GM21825 (cell line): ENCODE measurements at regions not wholly inside any gene's neighbourhood (a gene's known extent, or its start where the extent isn't known, plus 50 kb on each side); places are given as distances from the start of the nearest gene placed in this dataset.

Source experiments
- ATAC-seq: cut with Tn5 transposase; IDR thresholded peaks from one replicate; pipeline ENCODE4 v1.9.1; 2021; ENCODE audit warnings: mild to moderate bottlenecking, moderate library complexity; ENCODE audit not compliant: unreplicated experiment

DNA sequence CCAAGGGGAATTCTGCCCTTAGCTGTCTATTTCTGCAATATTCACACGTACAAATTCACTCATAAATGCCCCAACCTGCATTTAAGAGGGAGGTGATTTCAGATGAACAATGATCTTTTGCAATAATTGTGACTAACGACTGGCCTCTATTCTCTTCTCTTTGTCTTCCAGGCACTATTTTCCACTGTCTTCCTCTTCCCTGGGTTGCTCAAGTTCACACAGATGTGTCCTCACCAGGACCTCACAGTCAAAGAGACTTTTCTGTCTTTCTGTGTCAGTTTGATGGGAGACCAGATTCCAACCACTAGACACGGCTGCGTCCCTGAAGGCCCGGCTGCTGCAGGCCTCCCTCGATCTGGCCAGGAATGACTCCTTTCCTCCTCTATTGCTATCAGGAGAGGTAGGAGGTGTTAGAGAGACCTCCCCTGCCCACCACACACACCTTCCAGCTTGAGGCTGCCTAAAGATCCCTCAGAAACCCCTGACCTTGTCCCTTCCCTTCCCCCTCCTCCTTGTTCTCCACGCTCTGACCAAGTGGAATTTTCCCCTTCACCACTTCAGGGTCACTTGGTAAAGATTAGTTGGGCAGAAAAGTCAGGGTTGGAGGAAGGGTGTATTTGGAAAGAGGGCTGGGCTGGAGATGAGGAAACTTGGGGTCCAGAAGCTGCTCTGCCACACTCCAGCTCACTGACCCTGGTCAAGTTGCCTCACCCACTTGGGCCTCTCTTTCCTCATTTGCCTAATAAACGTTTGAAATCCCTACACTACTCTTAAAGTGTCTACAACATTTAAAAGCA is 109.2 kb upstream of the COPS8 start:
- no peak for ATAC-seq

DNA sequence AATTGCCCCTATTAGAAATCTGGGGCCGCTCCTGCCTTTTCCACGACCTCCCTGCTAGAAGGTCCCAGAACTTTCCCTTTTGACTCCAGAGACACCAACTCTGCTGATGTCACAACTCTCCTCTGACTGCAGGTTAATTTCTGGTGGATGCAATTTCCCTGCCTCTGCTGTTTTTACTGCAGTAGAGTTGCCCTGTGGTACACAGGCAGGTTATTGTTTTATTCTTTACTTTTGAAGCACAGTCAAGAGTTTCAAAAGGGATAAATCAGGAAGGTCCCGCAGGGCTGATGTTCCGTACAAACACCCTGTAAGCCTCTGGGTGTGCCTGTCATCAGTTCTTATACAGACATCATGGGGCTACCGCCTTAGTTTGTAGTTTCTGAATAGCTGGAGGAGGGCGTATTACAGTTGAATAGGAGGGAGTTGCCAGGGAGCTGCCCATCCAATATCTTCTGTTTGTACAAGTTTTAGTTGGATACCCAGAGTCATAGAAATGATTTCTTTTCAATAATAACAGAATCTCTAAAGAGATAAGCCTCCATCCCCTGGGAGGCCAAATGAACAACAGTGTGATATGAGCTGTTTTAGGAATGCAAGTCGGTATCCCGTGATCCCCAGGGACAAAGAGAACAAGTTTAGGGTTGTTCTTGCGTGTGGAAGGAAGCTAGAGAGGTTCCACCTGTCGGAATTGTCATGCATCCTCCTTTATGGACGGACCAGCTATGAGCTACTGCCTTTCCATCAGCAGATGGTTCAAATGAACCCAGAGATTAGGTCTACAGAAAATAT is 108.4 kb upstream of the COPS8 start:
- no peak for ATAC-seq

DNA sequence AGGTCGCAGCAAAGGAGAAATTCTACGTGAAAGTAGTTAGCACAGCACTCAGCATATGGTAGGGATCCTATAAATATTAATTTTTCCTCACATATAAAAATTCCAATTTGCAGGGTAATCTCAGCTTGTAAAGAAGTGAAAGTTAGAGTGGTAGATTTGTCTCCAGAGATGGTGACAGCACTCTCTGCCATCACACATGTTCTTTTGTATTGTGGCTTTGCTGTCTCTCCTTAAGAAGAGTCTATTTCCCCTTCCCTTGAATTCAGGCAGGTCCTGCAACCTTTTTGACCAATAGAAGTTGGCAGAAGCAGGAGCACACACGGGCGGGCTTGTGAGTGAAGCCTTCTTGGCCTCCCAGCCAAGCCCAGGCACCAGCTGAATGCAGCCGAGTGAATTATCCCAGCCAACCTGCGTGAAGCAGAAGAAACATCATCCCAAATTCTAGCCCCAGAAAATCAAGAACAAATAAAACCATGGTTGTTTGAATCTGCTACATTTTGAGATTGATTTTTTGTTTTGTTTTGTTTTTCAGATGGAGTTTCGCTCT is 107.8 kb upstream of the COPS8 start:
- ATAC-seq, result no peak

DNA sequence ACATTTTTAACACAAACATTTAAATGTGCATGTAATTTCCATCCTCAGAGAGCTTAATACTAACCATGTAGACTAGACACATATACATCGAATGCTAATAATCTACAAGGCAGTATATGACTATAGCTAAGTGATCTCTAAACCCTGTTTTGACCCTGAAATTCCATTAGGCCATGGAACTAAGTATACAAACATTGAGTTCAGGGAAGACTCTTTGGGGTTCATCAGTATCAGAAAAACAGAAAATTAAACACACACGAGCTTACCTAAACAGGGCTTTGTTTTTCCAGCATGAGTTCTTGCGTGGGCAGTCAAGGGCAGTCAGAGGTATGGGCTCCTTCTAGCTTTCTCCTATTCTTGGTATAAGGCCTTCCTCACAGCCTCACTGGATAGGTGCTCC is 106.0 kb upstream of the COPS8 start:
- ATAC-seq, result no peak

DNA sequence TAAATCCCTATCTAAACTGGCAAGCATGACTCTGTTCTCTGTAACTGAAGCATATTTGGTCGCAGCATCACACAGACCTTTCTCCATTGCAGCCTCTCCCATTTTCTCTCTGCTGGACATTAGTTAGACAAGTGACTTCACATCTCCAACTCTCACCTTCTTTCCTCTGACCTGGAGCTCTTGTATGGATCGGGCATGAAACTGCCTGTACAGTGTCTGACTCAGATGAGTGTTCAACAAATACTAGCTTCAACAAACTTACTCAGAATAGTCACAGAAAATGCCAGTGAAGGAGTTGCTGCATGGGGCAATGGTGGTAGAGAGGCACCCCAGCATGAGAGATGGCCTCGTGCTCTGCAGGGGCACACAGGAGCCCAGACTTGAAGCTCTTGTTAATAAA is 104.7 kb upstream of the COPS8 start:
- ATAC-seq, result no peak

DNA sequence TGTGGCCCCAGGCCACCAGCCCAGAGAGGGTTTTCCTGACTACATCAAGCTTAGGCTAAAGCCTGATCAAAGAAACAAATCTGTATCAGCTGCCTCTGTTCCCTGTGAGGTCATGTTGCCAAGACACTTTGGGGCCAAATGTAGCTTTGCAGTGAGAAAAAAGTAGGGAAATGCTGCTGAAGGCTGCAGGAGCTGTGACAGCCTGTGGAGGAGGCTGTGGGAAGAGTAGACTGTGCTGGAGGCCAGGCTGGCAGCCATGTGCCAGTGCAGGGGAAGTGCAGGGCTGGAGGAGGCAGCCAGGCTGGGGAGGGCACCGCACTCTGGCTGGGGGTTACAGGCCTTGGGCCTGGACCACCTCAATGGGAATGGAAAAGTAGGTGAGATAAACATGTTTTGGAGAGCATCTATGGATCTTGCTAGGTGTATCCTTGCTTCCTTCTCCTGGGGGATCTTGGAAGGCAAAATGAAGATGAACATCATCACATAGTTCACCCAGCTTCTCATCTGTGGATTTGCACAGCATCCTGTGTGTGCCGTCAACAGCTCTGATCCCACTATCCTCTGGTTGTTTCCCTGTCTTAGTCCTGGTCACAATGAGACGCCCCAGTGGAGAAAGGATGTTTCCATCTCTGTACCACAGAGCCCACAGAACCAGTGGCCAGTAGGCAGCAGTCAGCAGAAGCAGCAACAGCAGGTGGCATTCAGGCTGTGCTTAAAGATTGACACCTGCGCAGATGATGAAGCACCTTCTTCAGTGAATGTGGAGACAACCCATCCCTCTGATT is 103.8 kb upstream of the COPS8 start:
- ATAC-seq, result no peak

DNA sequence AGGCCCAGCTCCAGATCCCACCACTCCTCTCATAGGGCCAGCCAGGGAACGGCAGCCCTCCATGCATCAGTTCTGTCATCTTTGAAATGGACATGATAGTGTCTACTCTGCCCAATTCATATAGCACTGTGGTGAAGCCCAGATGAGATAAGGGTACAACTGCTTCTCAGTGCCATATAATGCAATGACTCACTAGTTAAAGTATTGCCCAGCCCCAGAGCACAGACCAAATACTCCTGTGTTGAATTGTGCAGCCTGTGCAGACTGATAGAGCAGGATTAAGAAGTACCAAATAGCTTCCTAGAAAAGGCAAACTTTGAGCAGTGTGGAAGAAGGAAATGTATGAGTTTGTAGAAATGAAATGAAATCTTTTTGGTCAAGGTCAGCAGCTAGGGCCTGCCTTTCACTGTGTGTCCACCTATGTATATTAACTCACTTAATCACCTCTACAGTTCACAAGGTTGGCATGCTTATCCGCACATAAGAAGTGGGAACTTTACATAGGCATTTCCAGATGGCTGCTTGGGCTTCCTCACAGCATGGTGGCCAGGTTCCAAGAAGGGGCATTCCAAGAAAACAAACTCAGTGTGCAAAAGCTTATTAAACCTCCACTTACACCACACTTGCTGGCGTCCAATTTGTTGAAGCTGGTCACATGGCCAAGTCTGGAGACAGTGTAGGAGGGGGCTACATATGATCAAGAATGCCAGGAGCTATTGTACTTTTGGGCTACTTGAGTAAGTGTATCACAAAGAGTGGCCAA is 102.8 kb upstream of the COPS8 start:
- ATAC-seq, result no peak

DNA sequence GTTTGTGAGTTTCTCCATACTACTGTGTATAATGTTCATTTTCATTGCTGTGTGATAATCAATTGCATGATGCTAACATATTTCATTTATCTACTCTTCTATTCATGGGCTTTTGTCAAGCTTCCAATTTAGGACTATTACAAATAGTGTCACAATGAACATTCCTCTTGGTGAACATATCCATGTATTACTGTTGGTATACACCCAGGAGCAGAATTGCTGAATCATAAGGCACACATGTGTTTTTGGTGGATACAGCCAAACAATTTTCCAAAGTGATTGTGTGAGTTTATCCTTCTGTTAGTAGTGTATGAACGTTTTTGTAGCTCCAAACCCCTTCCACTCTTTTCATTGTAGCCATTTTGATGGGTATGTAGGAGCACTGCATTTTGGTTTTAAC is 101.6 kb upstream of the COPS8 start:
- no peak for ATAC-seq

DNA sequence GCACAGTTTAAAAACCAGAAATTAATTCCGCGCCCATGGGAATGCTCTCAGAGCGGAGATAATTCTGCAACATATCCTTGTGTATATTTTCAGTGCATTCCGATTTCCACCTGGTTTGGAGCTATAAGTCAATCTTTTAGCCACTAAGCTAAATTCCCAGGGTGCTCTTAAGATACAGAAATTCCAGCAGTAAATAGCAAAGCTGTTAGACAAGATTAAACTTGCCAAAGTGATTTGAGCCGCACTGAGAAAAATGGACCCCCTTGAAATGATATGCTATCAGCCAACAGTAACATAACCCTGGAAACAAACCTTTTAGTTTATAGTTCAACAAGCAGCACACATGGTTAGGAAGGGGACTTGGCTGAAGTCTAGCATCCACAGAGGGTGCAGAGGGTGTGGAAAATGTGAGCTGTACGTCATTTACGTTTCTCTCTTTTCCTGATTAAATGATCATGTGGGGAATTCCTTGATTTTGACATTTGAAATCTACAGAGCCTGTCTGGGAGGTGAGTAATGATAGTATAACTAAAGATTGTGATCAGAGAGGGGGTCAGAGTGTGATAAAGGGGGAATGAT is 99.8 kb upstream of the COPS8 start:
- no peak for ATAC-seq

DNA sequence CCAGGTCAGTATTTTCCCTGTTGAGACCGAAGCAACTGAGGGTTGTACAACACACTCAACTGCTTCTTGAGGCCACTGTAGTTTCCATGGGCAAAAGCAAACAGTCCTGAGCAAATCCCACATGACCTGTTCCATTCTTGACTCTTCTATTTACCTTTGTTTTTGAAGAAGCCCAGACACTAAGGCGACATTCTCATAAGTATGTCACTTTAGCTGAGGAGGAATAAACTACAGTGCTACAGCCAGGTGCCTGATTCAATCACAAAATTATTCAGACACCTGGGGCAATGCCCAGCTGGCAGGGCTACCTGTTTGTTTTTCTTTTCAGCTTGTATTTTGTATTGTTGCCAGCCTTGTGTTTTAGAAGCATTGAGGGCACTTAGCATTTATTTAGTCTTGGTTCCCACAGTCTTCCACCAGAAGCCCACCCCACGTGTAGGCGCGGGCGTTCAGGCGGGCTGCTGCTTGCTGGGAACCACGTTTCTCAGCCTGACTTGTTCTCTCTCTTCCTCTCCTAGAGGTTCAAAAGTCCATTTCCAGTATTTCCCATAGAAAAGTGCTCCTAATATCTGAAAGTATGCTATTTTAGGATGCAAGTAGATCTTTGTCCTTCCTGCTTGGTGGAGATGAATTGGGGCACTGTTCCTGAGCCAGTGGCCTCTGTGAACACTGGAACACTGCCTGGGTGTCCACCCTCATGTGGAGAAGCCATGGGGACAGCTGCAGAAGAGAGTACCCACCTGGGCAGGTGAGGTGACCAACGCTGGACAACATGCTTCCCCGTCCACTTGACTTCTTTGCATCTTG is 99.0 kb upstream of the COPS8 start:
- no peak for ATAC-seq

DNA sequence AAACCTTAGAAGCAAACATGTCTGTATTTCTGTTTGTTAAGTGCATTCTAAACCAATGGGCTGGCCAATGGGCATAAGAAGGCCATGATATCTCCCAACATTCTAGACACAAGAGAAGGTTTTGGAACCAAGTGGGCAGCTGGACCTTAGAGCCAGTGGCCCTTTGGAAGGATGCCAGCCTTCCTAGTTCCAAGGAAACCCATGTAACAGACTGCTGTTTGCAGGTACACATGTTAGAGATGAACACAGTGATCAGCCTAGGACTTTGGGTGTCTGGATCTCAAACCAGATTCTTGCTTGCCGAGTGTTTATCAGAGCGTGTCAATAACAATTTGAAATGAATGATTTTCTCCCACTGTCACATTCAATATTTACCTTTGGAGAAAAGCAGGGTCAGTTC is 97.5 kb upstream of the COPS8 start:
- ATAC-seq, result no peak

DNA sequence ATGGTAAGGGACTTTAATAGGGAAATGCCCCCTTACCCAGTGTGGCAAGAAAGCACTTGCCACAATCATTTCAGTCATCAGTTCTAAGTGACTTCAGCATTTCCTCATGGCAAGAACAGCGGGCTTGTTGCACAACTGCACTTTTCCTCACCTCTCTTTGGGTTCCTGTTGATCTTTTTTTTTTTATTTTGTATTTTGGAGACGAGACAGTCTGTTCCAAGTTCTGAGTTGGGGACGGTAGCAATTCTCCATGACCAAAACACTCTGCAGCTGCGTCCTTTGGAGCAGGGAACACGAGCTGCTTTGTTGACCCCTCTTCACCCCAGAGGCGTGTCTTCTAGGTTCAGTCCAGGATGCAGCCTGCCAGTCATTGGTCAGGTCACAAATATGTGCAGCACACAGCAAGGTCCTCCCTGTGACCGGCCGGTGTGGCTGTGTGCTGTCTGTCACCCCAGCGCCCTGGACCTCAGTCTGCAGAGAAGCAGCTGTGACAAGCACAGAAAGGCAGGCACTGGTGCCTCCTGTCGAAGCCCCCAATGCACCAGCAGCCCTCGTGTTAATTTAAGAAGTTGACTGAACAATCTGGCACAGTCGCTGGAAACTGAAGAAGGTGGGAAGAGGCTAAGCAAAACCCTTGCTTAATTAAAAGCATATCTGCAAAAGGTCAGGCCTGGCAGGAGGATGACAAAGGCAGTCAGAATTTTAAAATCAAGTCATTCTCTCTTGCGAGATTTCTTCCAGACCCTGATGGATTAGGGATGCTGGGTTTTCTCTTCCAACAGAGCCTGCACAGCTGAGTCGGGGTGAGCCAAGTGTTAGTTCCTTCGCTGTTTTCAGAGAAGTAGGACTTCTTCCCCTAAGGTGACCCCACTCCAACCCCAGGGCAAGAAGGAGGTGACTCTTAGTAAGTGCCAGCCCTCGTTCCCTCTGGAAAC is 96.7 kb upstream of the COPS8 start:
- no peak for ATAC-seq

DNA sequence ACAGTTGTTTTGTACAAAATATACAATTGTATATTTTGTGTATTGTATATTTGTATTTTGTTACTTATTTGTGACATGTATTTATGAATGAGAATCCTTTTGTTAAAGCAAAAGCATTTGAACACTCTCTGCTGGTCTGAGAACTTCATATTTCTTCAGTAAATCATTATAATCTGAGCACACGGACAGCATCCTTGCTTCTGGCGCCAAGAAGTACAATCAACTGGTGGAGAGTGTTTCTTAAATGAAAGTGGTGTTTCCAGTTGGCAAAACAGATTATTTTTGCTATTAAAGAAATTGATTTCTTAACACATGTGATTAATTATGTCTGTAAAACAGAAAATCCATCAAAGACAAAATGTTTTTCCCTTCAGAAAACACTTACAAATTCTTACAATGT is 95.1 kb upstream of the COPS8 start:
- ATAC-seq, result no peak

DNA sequence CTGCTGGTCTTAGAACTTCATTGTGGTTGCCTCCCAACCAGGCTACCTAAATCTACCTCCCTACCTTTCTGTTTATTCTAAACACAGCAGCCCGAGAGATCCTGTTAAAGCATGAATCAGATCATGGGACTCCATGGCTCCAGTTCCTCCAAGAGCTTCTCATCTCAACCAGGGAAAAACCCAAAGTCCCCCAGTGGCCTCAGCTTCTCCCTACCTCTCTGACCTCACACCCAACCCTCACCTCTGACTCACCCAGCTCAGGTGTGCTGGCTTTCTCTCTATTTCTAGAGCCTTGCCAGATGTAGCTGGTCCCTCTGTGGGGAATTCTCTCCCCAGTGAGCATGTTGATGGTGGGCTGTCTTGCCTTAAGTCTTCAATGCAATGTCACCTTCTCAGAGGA is 93.8 kb upstream of the COPS8 start:
- no peak for ATAC-seq

DNA sequence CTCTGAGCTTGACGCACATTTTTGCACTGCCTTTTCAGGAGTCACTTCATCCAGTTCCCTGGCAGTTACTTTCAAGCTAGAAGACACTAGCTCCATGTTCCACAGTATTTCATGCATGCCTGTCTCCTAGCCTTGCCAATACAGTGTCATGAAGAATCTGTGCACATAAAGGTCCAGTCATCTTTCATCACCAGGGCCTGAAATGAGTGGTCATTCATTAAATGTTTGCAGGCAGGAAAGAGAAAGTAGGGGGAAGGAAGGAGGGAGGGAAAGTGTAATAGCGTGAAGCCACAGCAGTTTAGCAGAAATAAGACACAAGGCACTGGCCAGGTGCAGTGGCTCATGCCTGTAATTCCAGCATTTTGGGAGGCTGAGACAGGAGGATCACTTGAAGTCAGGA is 92.4 kb upstream of the COPS8 start:
- no peak for ATAC-seq

DNA sequence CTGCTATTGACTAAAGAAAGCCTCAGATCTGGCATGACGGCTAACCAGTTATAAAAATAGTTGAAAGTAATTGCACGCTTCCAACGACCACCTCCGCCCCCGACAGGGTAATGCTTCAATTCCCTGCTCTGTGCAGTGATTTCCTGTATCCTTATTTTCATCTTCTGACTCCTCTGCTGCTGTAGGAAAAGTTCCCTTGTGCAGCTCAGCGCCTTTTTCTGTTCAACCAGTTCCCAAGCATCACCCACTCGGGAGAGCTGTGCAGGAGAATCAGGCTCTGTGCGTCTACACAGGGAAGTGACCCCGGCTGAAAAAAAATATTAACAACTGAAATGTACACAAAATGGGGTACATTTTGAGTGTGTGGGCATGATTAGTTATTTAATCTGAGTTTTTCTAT is 91.3 kb upstream of the COPS8 start:
- no peak for ATAC-seq

DNA sequence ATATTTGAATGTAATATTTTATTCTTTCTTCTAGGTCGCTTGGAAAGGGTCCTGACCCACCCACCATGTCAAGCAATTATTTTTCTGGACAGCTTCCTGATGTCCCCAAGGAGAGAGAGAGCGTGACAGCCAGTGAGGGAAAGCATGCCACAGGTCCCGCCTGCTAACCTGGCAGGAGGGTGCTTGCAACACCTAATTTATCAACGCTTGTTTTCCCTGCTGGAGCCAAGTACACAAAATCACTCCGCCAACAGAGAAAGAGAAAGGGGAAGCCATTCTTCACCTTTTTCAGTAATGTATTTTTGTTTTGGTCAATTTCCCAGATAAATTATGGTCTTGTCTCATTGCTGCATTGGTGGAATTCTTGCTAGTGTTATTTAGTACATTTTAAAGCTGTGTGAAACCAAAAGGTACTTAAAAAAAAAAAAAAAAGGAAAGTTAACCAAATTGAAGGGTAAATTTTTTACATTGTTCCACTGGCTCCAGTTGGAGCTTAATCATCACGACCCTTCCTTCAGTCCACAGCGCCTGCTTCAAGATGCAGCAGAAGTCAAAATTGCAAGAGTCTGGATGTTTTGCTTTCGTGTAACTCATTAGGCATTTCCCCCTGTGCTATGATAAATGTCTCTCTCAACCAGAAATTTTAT is 88.5 kb upstream of the COPS8 start:
- no peak for ATAC-seq

DNA sequence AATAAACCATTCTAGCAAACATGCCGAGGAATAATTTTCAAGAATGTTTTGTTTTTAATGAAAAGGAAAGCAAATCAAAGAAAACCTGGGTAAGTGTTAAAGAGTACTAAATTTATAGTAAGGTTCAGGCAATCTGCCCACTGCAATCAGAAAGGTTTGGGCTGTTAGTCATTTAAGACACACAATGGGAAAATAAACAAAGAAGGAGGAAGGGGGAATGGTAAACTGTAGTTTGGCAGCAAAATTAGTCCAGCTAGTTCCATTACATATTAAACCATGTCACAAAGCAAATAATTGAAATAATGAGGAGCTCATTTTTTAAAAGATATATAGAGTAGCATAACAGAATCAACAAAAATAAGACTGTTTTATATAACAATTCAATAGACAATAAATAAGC is 87.5 kb upstream of the COPS8 start:
- ATAC-seq, result no peak
